ENCODE measurements at regions not wholly inside any gene's neighbourhood (a gene's known extent, or its start where the extent isn't known, plus 50 kb on each side); places are given as distances from the start of the nearest gene placed in this dataset.

DNA sequence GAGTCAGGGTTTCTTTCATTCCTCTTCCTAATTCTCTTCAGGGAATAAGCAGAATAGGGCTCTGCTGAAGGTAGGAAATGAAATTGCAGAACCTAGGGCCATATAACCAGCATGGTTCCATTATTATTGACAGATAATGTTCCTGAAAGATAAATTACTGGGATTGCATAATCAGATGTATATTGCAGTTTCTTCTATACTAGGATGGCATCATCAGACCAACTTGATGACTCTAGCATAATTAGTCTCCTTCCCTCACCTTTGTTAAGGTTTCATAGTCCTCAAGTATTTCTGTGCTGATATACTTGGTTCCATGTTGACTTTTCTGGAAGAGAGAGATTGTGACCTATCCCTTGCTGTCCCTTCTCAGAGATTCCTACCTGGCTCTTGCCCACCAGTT, 492.3 kb upstream of the LCORL start:
- TF ChIP-seq, protein P1, sequence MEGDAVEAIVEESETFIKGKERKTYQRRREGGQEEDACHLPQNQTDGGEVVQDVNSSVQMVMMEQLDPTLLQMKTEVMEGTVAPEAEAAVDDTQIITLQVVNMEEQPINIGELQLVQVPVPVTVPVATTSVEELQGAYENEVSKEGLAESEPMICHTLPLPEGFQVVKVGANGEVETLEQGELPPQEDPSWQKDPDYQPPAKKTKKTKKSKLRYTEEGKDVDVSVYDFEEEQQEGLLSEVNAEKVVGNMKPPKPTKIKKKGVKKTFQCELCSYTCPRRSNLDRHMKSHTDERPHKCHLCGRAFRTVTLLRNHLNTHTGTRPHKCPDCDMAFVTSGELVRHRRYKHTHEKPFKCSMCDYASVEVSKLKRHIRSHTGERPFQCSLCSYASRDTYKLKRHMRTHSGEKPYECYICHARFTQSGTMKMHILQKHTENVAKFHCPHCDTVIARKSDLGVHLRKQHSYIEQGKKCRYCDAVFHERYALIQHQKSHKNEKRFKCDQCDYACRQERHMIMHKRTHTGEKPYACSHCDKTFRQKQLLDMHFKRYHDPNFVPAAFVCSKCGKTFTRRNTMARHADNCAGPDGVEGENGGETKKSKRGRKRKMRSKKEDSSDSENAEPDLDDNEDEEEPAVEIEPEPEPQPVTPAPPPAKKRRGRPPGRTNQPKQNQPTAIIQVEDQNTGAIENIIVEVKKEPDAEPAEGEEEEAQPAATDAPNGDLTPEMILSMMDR (conservative IDR thresholded peaks at IDR 0.05; ENCODE audit: low read depth, low read length) = no peak
- no peak for TF ChIP-seq EZH2 (IDR thresholded peaks at IDR 0.05; ENCODE audit: borderline replicate concordance, low read depth, low read length, poor library complexity, severe bottlenecking)
